Ovary (tissue), 7 donors: ENCODE measurements at regions not wholly inside any gene's neighbourhood (a gene's known extent, or its start where the extent isn't known, plus 50 kb on each side); places are given as distances from the start of the nearest gene placed in this dataset.

Experiments used
- DNase-seq, 5 donors: peaks; one replicate each; pipeline ENCODE4 v3.0.0-alpha.2; 2019 to 2020
- H3K27ac ChIP-seq, 2 donors: fragments of 200-600 bp; one replicate each; pipeline versions ENCODE4 v1.5.1 to v1.8.0; 2019 to 2022
- H3K27me3 ChIP-seq: fragments of 200-600 bp; one replicate; pipeline ENCODE4 v1.8.0; 2022
- H3K36me3 ChIP-seq: fragments of 200-600 bp; sonication (generic); one replicate; pipeline ENCODE4 v1.5.1; 2019
- H3K4me1 ChIP-seq: one replicate; pipeline ENCODE4 v1.8.1; 2013; ENCODE audit warnings: mild to moderate bottlenecking, moderate library complexity; ENCODE audit not compliant: insufficient read depth
- H3K4me3 ChIP-seq: fragments of 200-600 bp; sonication (generic); one replicate; pipeline ENCODE4 v1.5.1; 2017
- H3K9me3 ChIP-seq, 2 donors: fragments of 200-600 bp in 1 of 2; sonication (generic) in 1 of 2; one replicate each; pipeline versions ENCODE4 v1.5.1 to v1.8.1; 2013 to 2019; ENCODE audit warnings: mild to moderate bottlenecking in 1 of 2, moderate library complexity in 1 of 2
- EP300 ChIP-seq: sonication (generic); formaldehyde crosslinking; IDR thresholded peaks from one replicate; pipeline ENCODE4 v1.6.1; 2017; ENCODE audit warnings: antibody characterized with exemption
- POLR2A ChIP-seq: fragments of 450-650 bp; IDR thresholded peaks from one replicate; pipeline ENCODE4 v1.6.1; 2017; ENCODE audit warnings: antibody characterized with exemption, mild to moderate bottlenecking, moderate library complexity
- WGBS, 3 donors: extraction: QIAGEN DNeasy Blood & Tissue Kit in 1 of 3; methylation state at CpG; one replicate each; pipeline versions ENCODE4 v1.1.5 to v1.1.7; 2013 to 2017; 5-methylcytosine and 5-hydroxymethylcytosine counted together
- intact Hi-C, 4 donors: fragments of 100-400 bp; cut with DNase I; formaldehyde crosslinking; loops; one replicate each; pipeline versions ENCODE4 v1.11.0 to v1.15.1; 2022 to 2023
- TF ChIP-seq, protein P1 (sequence below), 3 donors: fragments of 450-650 bp in 2 of 3; fragments of 200-600 bp in 1 of 3; IDR thresholded peaks; one replicate each; pipeline versions ENCODE4 v1.5.1 to v1.8.0; 2016 to 2022; ENCODE audit warnings: antibody characterized with exemption in 3 of 3, mild to moderate bottlenecking in 1 of 3
- donor health status: DM: no; HTN: no; CAD: no; lungs with moderate emphysema.
- donor health status: DM: no; HTN: no; CAD: no.
- donor health status: Bipolar disorder and iron deficiency.
- donor health status: DM: no; HTN: no; CAD: no.
- donor health status: DM: yes; HTN: yes; CAD: no.

DNA sequence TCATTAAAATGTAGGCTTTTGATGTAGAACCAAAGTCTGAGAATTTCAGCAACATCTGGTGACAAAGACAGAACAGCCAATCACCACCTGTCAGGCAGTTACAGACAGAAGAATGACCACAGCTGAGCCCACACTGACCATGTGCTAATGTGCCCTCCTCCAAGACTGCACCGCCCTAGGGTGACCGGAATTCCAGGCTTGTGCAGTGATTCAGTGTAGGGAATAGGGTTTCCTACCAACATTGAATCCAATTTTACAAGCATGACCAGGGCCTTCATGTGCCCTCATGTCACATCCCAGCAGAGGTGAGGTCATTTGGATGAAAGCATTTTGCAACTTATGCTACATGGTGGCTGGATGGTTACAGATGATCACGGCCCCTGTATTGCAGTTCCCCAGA is 412.5 kb downstream of the SOX2 start:
- WGBS, 3 donors = 89 to 98% (median 97%) methylated on average over 3 of the region's 3 CpGs
- Histone ChIP-seq H3K36me3 (no peaks in the 10 kb centered on the region), H3K9me3 (no peaks in the 10 kb centered on the region), H3K4me3 (no peak overlapping the region), H3K27me3 (no peaks in the 10 kb centered on the region), H3K27ac (no peak overlapping the region), H3K4me1 (no peaks in the 10 kb centered on the region)
- no peak for DNase-seq
- TF ChIP-seq POLR2A (no peak), EP300 (no peak)
- TF ChIP-seq, protein P1, sequence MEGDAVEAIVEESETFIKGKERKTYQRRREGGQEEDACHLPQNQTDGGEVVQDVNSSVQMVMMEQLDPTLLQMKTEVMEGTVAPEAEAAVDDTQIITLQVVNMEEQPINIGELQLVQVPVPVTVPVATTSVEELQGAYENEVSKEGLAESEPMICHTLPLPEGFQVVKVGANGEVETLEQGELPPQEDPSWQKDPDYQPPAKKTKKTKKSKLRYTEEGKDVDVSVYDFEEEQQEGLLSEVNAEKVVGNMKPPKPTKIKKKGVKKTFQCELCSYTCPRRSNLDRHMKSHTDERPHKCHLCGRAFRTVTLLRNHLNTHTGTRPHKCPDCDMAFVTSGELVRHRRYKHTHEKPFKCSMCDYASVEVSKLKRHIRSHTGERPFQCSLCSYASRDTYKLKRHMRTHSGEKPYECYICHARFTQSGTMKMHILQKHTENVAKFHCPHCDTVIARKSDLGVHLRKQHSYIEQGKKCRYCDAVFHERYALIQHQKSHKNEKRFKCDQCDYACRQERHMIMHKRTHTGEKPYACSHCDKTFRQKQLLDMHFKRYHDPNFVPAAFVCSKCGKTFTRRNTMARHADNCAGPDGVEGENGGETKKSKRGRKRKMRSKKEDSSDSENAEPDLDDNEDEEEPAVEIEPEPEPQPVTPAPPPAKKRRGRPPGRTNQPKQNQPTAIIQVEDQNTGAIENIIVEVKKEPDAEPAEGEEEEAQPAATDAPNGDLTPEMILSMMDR (IDR thresholded peaks at IDR 0.05) = no peak
- intact Hi-C loops = no loop called here

DNA sequence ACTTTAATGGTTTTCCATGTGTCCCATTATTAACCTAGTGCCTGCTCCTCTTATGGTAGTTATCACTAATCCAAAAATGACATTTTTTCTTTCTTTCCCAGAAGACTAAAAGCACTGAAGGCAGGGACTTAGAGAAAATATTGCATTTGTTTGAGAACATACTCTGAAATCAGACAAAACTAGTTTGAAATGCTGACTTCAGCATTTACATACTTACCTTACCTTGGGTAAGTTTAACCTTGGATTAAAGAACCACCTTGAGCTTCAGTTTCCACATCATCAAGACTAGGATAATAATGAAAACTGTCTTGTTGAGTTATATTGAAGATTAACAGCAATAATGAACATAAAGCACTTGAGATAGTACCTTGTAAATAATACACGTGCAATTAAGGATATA is 413.0 kb downstream of the SOX2 start:
- Histone ChIP-seq H3K4me3 (no peak overlapping the region), H3K36me3 (no peaks in the 10 kb centered on the region), H3K27me3 (no peaks in the 10 kb centered on the region), H3K4me1 (no peaks in the 10 kb centered on the region), H3K27ac (no peak overlapping the region), H3K9me3 (no peaks in the 10 kb centered on the region)
- intact Hi-C loops = no loop called here
- TF ChIP-seq, protein P1 (IDR thresholded peaks at IDR 0.05) = no peak
- no peak for TF ChIP-seq POLR2A
- TF ChIP-seq EP300 = no peak
- DNase-seq = no peak
- WGBS, 3 donors = 83 to 90% (median 86%) methylated on average over 1 of the region's 1 CpG

DNA sequence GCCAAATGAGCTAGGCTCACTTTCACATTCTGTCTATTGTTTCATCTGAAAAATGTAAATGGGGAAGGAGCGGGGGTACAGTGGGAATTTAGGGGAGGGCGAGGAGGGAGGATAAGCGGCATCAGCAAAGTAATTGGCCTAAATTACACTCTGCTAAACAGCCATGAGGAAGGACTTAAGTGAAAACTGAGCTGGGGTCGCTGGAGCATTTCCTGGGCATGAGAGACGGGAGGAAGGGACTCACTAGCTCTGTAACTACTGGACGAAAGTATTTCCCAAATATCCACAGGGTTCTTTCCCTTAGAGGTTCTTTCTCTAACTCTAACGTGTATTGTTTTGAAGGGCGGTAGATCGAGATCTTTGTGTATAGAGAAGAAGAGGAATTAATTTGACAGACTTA is 418.0 kb downstream of the SOX2 start:
- Histone ChIP-seq H3K27ac (no peak overlapping the region), H3K9me3 (no peaks in the 10 kb centered on the region), H3K4me3 (no peak overlapping the region), H3K36me3 (no peaks in the 10 kb centered on the region), H3K27me3 (no peaks in the 10 kb centered on the region), H3K4me1 (no peaks in the 10 kb centered on the region)
- TF ChIP-seq POLR2A (no peak), EP300 (no peak)
- TF ChIP-seq, protein P1 (IDR thresholded peaks at IDR 0.05) = no peak
- intact Hi-C loops = no loop called here
- 64 to 66% (median 65%) methylated on average over 9 of the region's 9 CpGs for WGBS, 3 donors
- no peak for DNase-seq

DNA sequence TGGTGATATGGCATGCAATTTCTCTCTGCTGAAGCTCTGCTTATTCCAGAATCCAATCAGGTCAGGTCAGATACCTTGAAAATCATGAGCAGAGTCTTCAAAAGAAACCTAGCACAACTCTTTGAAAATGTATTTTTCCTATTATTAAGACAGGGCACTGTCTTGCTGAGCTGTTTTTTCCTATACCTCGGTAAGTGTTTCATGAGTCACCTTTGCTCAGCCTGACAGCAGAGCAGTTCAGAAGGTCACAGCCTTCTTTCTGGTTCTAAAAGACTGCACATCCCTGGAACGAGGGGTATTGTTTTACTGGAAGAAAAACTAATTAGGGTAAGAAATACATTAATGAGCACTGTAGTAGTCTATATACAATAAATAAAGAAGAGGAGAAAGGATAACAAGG is 422.0 kb downstream of the SOX2 start:
- no peak for DNase-seq
- H3K4me3 ChIP-seq = no peak overlapping the region
- H3K27ac ChIP-seq = no peak overlapping the region
- H3K9me3 ChIP-seq = no peaks in the 10 kb centered on the region
- H3K27me3 ChIP-seq = no peaks in the 10 kb centered on the region
- WGBS, 3 donors = 18 to 44% (median 39%) methylated on average over 2 of the region's 2 CpGs
- TF ChIP-seq POLR2A = no peak
- no peak for TF ChIP-seq EP300
- TF ChIP-seq, protein P1 (IDR thresholded peaks at IDR 0.05) = no peak
- no peaks in the 10 kb centered on the region for H3K4me1 ChIP-seq
- H3K36me3 ChIP-seq = no peaks in the 10 kb centered on the region
- intact Hi-C loops = no loop called here

DNA sequence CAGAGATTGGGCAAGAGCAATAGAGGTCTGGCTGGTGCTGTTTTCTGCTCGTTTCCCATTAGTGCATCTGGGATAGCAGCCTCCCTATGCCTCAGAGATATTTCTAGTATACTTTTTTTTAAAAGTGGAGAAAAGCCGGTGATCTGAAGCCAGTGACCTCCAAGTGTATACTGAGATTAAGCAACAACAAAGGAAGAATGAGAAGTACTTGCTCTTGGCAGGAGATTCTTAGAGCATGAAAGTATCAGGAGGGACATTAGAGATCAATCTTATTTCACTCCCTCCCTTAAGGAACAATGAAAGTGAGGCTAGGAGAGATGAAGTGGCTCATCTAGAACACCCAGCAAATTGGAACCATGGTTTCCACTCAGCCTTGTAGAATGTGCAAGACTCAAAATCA is 423.3 kb downstream of the SOX2 start:
- H3K4me3 ChIP-seq = no peak overlapping the region
- no peaks in the 10 kb centered on the region for H3K4me1 ChIP-seq
- H3K27me3 ChIP-seq = no peaks in the 10 kb centered on the region
- no peak for TF ChIP-seq EP300
- TF ChIP-seq, protein P1 (IDR thresholded peaks at IDR 0.05) = no peak
- no peak for TF ChIP-seq POLR2A
- no peaks in the 10 kb centered on the region for H3K9me3 ChIP-seq
- intact Hi-C loops = no loop called here
- H3K36me3 ChIP-seq = no peaks in the 10 kb centered on the region
- WGBS, 3 donors = 47 to 60% (median 58%) methylated on average over 2 of the region's 2 CpGs
- no peak overlapping the region for H3K27ac ChIP-seq
- DNase-seq = no peak
